ENCODE measurements at regions not wholly inside any gene's neighbourhood (a gene's known extent, or its start where the extent isn't known, plus 50 kb on each side); places are given as distances from the start of the nearest gene placed in this dataset.

GRCh38 chr10:83932245-83932644, 207.1 kb upstream of the GHITM start:
- Histone ChIP-seq H3K27me3 (ENCODE audit: insufficient read depth, low read length, poor library complexity, severe bottlenecking) (no peaks in the 10 kb centered on the region), H3K79me2 (ENCODE audit: insufficient read depth, low read length) (no peaks in the 10 kb centered on the region), H3K4me1 (ENCODE audit: insufficient read depth, low read length, poor library complexity, severe bottlenecking) (no peaks in the 10 kb centered on the region), H3K9me2 (replicated peaks; ENCODE audit: low read depth, low read length) (no peaks in the 10 kb centered on the region), H4K20me1 (ENCODE audit: insufficient read depth, low read length, poor library complexity, severe bottlenecking) (no peaks in the 10 kb centered on the region), H3K4me2 (ENCODE audit: low read depth, low read length, poor library complexity, severe bottlenecking) (no peak overlapping the region), H3K9me3 (ENCODE audit: insufficient read depth, low read depth, low read length) (no peaks in the 10 kb centered on the region), H3F3A (ENCODE audit: low read depth) (no peaks in the 10 kb centered on the region), H3K36me3 (ENCODE audit: insufficient read depth, low read length) (no peaks in the 10 kb centered on the region), H3K4me3 (ENCODE audit: low read length, poor library complexity, severe bottlenecking) (no peak overlapping the region), H2AFZ (ENCODE audit: low read length) (no peak overlapping the region), H3K9ac (ENCODE audit: low read depth, low read length, poor library complexity, severe bottlenecking) (no peak overlapping the region)
- no peak for TF ChIP-seq EZH2phosphoT487 (IDR thresholded peaks at IDR 0.05; ENCODE audit: borderline replicate concordance)

GRCh38 chr10:83934062-83934461, 205.2 kb upstream of the GHITM start:
- Histone ChIP-seq H3F3A (ENCODE audit: low read depth) (no peaks in the 10 kb centered on the region), H4K20me1 (ENCODE audit: insufficient read depth, low read length, poor library complexity, severe bottlenecking) (no peaks in the 10 kb centered on the region), H3K9ac (ENCODE audit: low read depth, low read length, poor library complexity, severe bottlenecking) (no peak overlapping the region), H3K4me3 (ENCODE audit: low read length, poor library complexity, severe bottlenecking) (no peak overlapping the region), H3K9me2 (replicated peaks; ENCODE audit: low read depth, low read length) (no peaks in the 10 kb centered on the region), H3K4me2 (ENCODE audit: low read depth, low read length, poor library complexity, severe bottlenecking) (no peak overlapping the region), H2AFZ (ENCODE audit: low read length) (no peak overlapping the region), H3K4me1 (ENCODE audit: insufficient read depth, low read length, poor library complexity, severe bottlenecking) (no peaks in the 10 kb centered on the region), H3K36me3 (ENCODE audit: insufficient read depth, low read length) (no peaks in the 10 kb centered on the region), H3K27me3 (ENCODE audit: insufficient read depth, low read length, poor library complexity, severe bottlenecking) (no peaks in the 10 kb centered on the region), H3K9me3 (ENCODE audit: insufficient read depth, low read depth, low read length) (no peaks in the 10 kb centered on the region), H3K79me2 (ENCODE audit: insufficient read depth, low read length) (no peaks in the 10 kb centered on the region)
- TF ChIP-seq CTCF (conservative IDR thresholded peaks at IDR 0.05; ENCODE audit: low read length), result no peak

- Histone ChIP-seq H3K4me1 (ENCODE audit: insufficient read depth, low read length, poor library complexity, severe bottlenecking) (no peaks in the 10 kb centered on the region), H3K9me2 (replicated peaks; ENCODE audit: low read depth, low read length) (no peaks in the 10 kb centered on the region), H3K4me2 (ENCODE audit: low read depth, low read length, poor library complexity, severe bottlenecking) (no peak overlapping the region), H3K79me2 (ENCODE audit: insufficient read depth, low read length) (no peaks in the 10 kb centered on the region), H4K20me1 (ENCODE audit: insufficient read depth, low read length, poor library complexity, severe bottlenecking) (no peaks in the 10 kb centered on the region), H2AFZ (ENCODE audit: low read length) (no peak overlapping the region), H3K36me3 (ENCODE audit: insufficient read depth, low read length) (no peaks in the 10 kb centered on the region), H3K9ac (ENCODE audit: low read depth, low read length, poor library complexity, severe bottlenecking) (no peak overlapping the region), H3K9me3 (ENCODE audit: insufficient read depth, low read depth, low read length) (no peaks in the 10 kb centered on the region), H3K27me3 (ENCODE audit: insufficient read depth, low read length, poor library complexity, severe bottlenecking) (no peaks in the 10 kb centered on the region), H3F3A (ENCODE audit: low read depth) (no peaks in the 10 kb centered on the region), H3K4me3 (ENCODE audit: low read length, poor library complexity, severe bottlenecking) (no peak overlapping the region)
- no peak for TF ChIP-seq EZH2phosphoT487 (IDR thresholded peaks at IDR 0.05; ENCODE audit: borderline replicate concordance)
- no peak for TF ChIP-seq CTCF (conservative IDR thresholded peaks at IDR 0.05; ENCODE audit: low read length)
Observed at GRCh38 chr10:83934641-83935338, 204.5 kb upstream of the GHITM start.

- H3K9me2 ChIP-seq (replicated peaks; ENCODE audit: low read depth, low read length), result no peaks in the 10 kb centered on the region
- no peak overlapping the region for H3K9ac ChIP-seq (ENCODE audit: low read depth, low read length, poor library complexity, severe bottlenecking)
- H3K4me3 ChIP-seq (ENCODE audit: low read length, poor library complexity, severe bottlenecking), result no peak overlapping the region
- no peaks in the 10 kb centered on the region for H3K4me1 ChIP-seq (ENCODE audit: insufficient read depth, low read length, poor library complexity, severe bottlenecking)
- H2AFZ ChIP-seq (ENCODE audit: low read length), result no peak overlapping the region
- no peaks in the 10 kb centered on the region for H3F3A ChIP-seq (ENCODE audit: low read depth)
- H3K79me2 ChIP-seq (ENCODE audit: insufficient read depth, low read length), result no peaks in the 10 kb centered on the region
- H4K20me1 ChIP-seq (ENCODE audit: insufficient read depth, low read length, poor library complexity, severe bottlenecking), result no peaks in the 10 kb centered on the region
- H3K4me2 ChIP-seq (ENCODE audit: low read depth, low read length, poor library complexity, severe bottlenecking), result no peak overlapping the region
- H3K9me3 ChIP-seq (ENCODE audit: insufficient read depth, low read depth, low read length), result no peaks in the 10 kb centered on the region
- H3K36me3 ChIP-seq (ENCODE audit: insufficient read depth, low read length), result no peaks in the 10 kb centered on the region
- H3K27me3 ChIP-seq (ENCODE audit: insufficient read depth, low read length, poor library complexity, severe bottlenecking), result no peaks in the 10 kb centered on the region
- TF ChIP-seq EZH2phosphoT487 (IDR thresholded peaks at IDR 0.05; ENCODE audit: borderline replicate concordance), result no peak
- no peak for TF ChIP-seq CTCF (conservative IDR thresholded peaks at IDR 0.05; ENCODE audit: low read length)
Observed at GRCh38 chr10:83935339-83935736, 204.0 kb upstream of the GHITM start.

Data from Loucy (cell line).